ENCODE measurements at regions not wholly inside any gene's neighbourhood (a gene's known extent, or its start where the extent isn't known, plus 50 kb on each side); places are given as distances from the start of the nearest gene placed in this dataset.
"Not testable (repeated sequence)": the region's sequence is repeated elsewhere in the genome, so short reads cannot be mapped to it uniquely, and the experiment has no call there.

DNA sequence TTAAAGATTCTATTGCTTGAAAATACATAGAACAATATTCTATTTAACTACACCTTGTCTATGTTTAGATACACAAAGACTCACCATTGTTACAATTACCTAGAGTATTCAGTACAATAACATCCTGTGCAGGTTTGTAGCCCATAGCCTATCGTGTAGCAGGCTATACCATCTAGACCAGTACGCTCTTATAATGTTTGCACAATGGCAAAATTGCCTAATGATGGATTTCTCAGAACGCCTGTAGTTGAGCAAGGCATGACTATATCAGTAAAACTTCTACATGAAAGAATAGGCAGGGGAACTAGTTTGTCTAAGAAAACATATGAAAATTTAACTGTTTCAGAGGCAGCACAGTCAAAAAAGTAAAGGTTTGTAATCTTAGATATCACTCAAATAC, 375.9 kb downstream of the DAD1 start:
- DNase-seq (ENCODE audit: low read depth) = no peak

DNA sequence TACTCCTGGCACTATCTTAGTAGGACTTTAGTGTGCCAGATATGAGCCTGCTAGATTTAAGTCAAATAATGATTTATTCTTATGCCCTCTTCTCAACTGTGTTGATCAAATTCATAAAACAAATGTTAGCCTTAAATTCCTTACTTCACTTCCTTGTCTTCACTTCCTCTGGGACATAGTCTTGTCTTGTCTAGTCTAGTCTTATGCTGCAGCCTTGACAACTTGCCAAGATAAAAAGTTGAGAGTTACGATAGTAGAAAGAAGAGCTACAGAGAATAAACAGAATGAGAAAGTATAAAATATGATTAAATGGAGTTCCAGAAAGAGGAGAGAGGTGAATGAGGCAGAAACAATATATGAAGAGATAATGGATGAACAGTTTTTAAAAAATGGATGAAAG, 378.1 kb downstream of the DAD1 start:
- no peak for DNase-seq (ENCODE audit: low read depth)

DNA sequence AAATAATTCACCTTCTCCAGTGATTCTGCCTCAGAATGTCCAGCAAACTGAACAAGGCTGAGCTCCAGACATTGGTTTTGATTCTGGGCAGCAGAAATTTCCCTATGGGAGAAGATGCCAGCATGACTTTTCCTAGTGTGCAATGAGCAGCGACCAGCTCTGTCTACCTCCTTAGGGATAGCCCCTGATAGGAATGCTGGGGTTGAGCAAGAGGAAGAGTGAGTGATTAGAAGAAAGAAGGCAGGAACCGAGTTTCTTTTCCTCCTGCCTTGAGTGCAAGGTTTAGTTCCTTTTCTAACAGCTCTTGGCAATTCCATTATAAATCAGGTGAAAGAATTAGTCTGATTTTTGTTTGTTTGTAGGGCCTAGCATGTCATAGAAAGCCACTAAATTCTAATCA, 379.0 kb downstream of the DAD1 start:
- DNase-seq (ENCODE audit: low read depth) = no peak

DNA sequence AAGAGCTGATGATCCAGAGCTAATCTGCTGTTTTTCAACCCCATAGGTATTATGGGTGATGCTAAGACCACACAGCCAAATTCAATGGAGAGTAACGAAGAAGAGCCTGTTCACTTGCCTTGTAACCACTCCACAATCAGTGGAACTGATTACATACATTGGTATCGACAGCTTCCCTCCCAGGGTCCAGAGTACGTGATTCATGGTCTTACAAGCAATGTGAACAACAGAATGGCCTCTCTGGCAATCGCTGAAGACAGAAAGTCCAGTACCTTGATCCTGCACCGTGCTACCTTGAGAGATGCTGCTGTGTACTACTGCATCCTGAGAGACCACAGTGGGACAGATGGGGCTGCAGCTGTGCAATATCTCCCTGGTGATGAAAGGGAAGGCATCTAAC, 386.0 kb downstream of the DAD1 start:
- DNase-seq (ENCODE audit: low read depth) = no peak

DNA sequence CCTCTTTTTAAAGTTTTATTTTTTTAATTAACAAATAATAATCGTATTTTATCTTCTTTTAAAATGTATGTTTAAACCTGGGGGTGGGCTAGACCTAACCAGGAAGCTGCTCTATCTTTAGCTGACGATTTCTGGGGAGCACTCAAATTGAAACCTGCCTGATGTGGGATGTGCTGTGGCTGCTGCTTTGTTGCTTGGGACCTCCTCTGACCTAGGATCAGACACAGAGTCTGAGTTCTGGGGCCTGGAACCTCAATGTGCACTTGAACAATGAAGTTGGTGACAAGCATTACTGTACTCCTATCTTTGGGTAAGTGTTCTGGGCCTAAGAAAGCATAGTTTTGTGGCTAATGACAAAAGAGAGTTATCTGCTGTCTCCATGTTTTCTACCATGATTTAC, 386.7 kb downstream of the DAD1 start:
- DNase-seq (ENCODE audit: low read depth) = no peak

DNA sequence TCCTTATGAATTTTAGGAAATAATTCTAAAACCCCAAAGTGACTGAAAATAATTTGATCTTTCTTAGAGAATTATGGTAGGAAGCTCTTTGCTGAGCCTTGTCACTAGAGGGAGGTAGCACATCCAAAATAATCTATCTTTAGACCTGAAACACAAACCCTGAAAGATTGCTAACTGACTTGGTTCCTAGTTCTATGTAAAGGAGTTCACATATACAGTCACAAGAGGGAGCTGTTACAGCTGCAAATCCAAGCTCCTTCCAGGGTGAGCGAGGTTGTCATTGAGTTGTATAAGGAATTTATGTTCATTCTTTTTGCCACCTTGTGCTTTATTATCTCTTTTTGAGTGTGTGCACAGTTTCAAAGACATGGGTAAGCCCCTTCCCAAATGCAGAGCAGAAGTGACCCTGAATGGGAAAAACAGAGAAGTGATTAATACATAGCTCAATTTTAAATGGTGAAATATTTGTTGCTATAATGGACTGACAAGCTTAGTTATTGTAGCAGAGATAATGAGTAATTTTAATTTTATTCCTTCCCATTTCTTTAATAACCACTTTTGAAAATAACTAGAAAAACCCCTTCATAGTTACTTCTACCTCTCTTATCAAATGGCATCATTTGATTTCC, 387.9 kb downstream of the DAD1 start:
- DNase-seq (ENCODE audit: low read depth) = peak; percentile 29

DNA sequence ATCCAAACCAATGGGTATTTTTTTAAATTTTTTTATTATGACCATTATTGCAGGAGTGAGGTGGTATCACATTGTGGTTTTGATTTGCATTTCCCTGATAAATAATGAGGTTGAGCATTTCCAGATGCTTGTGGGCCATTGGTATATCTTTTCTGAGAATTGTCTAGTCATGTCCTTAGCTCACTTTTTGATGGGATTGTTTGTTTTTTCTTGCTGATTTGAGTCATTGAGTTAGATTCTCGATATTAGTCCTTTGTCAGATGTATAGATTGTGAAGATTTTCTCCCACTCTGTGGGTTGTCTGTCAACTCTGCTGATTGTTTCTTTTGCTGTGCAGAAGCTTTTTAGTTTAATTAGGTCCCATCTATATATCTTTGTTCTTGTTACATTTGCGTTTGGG, 388.9 kb downstream of the DAD1 start:
- not testable (repeated sequence) for DNase-seq (ENCODE audit: low read depth)

DNA sequence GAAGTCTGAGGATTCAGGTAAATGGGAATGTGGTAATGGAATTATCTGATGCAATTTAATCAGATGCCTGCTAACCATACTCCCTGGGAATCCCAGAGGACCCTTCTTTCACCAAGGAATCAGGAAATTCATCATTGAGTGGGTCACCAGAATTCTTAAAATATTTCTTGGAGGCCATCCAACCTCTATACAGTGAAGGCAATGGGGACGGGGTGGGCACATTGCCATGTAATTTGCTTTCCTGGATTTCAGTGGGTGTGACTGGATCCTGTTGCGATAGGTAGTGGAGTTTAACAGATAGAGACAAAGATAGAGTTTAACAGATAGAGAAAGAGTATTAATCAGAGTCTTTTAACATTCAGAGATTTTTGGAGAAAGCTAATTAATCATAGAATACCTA, 394.4 kb downstream of the DAD1 start:
- DNase-seq (ENCODE audit: low read depth) = no peak

DNA sequence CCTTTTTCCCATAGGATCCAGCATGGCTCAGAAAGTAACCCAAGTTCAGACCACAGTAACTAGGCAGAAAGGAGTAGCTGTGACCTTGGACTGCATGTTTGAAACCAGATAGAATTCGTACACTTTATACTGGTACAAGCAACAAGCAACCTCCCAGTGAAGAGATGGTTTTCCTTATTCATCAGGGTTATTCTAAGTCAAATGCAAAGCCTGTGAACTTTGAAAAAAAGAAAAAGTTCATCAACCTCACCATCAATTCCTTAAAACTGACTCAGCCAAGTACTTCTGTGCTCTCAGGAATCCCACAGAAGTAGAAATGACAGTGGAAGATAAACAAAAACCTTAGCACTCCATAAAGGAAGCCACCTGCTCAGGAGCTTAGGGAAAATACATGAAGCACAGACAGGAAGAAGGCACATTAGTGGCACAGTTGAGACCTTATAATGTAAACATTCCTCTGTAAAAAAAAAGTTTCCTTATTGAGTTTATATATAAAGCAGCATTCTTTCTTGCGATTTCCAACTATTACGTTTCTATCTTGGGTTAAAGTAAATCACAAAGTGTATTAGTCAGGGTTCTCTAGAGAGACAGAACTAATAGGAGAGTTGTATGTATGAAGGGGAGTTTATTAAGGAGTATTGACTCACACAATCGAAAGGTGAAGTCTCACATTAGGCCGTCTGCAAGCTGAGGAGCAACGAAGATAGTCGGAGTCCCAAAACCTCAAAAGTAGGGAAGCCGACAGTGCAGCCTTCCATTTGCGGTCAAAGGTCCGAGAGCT, 398.4 kb downstream of the DAD1 start:
- DNase-seq (ENCODE audit: low read depth) = no peak

DNA sequence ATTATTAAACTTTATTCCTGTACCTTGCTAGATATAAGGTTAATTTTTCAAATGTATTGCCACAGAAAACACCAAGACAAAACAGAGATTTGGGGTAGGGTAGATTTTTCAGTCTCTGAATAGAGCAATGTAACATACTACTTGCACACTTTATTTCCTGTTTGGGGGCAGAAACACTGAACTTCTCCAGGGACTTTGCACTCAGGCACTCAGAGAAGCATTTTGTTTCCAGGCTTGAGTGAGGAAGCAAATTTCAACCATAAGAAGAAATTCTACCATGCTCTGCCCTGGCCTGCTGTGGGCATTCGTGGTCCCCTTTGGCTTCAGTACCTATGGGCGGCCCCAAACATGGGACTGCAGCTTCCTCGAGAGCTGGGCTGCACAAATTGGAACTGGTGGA, 399.1 kb downstream of the DAD1 start:
- DNase-seq (ENCODE audit: low read depth) = no peak

DNA sequence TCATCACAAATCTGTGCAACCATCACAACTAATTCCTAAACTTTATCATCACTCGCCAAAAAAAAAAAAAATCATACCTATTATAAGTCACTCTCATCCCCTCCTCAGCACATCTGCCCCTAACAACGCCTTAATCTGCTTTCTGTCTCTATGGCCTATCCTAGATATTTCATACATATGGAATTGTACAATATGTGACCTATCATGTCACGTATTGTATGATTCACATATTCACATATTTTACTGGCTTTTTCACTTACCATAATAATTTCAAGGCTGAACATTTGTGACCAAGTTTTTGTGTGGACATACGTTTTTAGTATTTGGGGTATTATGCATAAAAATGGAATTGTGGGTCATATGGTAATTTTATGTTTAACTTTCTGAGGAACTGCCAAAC, 400.7 kb downstream of the DAD1 start:
- no peak for DNase-seq (ENCODE audit: low read depth)

DNA sequence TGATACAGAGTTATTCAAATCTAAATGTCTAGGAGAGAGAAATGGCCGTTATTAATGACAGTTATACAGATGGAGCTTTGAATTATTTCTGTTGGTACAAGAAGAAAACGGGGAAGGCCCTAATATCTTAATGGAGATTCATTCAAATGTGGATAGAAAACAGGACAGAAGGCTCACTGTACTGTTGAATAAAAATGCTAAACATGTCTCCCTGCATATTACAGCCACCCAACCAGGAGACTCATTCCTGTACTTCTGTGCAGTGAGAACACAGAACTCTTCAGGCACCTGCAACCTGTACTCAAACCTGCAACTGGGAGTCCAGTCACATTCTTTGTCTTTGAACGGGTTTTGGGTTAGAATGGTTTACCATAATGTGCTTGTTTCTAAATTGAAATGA, 403.2 kb downstream of the DAD1 start:
- DNase-seq (ENCODE audit: low read depth) = no peak

DNA sequence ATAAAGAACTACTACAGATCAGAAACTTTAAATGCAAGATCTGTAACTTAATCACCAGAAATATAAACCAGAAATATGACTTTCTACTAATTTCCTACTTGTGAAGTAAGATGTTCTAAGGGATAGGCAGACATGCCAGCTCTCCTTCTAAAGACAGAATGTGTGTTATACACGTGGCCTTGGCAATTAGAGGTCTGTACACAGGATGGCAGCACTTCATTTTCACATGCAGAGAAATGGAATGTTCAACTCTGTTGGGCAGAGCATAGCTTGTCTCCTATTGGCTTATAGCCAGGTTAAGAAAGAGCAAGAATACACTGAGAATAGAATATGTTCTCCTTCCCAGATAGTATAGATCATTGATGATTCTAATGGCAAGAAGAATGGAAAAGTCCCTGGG, 403.8 kb downstream of the DAD1 start:
- peak; percentile 5 for DNase-seq (ENCODE audit: low read depth)

DNA sequence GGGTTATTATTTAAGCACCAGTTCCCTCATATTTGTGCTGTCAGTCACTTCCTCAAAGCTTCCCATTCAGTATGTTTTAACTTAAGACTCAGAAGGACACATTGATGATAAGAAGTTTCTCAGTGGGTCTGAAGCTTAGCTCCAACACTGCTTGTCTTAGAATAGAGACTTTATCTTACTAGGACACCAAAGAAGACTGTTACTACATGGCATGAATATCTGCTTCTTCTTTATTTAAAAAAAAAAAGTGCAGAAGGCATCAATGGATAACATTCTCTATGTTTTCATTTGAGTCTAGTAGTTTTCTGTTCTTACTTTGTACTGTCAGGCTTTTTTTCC, 404.2 kb downstream of the DAD1 start:
- DNase-seq (ENCODE audit: low read depth) = no peak

DNA sequence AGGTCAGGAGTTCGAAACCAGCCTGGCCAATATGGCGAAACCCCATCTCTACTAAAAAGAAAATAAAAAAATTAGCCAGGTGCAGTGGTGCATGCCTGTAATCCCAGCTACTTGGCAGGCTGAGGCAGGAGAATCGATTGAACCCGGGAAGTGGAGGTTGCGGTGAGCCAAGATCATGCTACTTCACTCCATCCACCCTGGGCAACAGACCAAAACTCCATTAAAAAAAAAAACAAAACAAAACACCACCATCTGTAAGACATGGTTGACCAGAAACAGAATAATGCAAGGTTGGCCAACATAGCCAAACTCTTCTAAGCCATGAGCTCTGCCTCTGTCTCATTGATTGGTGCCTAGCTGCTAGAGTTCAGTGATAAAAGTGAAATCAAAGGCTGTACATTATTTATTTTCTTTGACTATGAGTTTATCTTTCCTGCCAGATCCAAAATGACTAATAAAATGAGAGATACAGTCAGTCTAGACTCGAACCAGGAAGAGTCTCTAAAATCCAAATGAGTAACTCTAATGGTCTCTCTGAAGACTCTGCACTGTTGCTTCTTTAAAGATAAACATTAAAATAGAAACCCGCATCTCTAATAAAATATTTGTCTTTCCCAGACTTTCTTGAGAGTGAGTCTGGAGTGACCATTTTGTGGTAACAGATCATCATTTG, 404.7 kb downstream of the DAD1 start:
- DNase-seq (ENCODE audit: low read depth) = no peak

DNA sequence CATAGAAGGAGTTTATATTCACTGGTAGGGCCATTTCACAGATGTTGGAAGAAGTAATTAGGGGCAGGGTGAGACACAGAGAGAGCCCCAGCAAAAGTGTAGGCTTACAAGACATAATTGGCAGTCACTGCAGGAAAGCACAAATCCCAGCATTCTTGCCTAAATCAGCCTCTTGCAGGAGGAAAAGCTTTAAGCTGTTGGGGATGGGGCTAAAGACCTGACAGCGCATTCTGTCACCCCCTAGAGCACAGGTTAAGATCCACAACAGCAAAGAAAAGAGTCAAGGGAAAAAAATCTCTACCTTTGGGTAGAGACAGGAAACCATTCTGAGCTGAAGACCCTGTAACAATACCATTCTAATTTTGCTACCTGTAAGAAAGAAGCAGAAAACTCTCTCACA, 409.0 kb downstream of the DAD1 start:
- no peak for DNase-seq (ENCODE audit: low read depth)

DNA sequence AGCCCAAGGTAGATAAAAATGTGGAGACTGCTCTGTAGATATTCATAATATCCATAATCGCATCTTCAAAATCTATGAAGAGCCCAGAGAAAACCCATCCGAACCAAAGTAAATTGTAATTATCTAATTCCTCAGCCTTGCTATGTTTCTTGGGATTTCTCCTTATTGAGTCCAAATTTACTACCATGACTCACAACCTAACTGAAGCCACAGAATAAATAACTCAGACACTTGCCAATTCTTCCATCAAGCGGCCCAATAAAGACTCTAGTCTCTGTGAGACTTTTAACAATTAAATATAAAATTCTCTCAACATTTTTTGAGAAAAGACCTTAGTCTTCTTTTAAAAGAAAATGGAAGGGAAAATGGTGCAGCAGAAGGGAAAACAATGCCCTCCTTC, 409.8 kb downstream of the DAD1 start:
- peak; percentile 17 for DNase-seq (ENCODE audit: low read depth)

DNA sequence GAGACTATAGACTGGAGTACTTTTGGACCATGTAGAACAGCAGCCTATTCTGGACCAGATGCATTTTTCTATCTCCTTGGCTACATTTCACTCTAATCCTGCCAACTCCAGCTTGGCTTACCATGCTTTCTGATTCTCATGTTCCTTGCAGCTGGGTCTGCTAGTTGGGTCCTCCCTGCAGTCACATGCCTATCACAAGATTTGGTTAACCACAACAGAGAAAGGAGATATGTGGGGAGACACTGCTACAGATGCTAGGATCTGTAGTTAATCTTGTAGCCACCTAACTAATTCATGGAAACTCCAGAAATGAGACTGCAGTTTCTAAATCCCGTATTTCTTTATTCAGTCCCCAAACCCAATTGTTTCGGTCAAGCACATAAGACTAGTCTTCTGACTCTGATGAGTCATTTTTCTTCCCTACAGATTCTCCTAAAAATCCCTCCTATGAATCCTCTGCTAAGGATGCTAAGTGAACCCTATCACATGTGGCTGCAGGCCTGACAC, 410.6 kb downstream of the DAD1 start:
- peak; percentile 59 for DNase-seq (ENCODE audit: low read depth)

DNA sequence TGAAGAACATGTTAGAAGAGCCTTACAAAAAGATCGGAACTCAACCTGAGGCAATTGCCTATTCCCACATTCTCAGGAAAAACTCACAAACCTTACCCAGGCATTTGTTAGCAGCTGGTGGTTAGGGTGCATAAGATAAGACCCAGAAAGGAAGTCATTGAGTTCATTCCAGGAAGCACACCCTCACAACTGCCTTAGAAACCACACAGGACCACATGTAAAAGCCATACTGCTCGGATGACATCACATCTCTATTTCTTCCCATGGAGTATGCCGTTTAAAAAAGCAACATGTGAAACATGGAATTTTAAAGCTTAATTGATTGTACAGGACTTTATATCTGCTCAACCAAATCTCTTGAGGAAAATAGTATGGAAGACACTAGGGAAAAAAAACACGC, 411.2 kb downstream of the DAD1 start:
- peak; percentile 28 for DNase-seq (ENCODE audit: low read depth)

DNA sequence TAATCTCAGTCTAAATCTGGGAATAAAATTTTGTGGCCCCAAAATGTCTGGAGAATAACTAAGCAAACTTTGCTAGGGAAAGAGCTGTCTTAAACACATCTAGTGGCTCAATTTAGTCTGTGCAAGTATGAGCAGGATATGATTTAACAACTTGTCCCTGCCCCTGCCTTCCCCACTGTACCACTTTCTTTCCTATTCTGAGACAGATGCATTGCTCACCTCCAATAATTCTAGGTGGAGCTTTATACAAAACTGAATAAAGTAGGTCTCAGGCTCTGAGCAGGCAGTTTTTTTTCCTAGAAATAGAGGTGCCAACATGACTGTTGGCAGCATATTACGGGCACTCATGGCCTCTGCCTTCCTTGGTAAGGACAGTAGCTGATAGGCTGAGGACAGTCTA, 412.1 kb downstream of the DAD1 start:
- DNase-seq (ENCODE audit: low read depth) = no peak

DNA sequence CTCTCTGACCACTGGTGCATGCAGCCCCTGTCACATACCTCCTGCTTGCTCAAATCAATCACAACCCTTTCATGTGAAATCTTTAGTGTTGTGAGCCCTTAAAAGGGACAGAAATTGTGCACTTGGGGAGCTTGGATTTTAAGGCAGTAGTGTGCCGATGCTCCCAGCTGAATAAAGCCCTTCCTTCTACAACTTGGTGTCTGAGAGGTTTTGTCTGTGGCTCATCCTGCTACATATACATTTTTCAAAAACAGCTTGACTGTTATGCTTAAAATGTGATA, 413.8 kb downstream of the DAD1 start:
- not testable (repeated sequence) for DNase-seq (ENCODE audit: low read depth)

DNA sequence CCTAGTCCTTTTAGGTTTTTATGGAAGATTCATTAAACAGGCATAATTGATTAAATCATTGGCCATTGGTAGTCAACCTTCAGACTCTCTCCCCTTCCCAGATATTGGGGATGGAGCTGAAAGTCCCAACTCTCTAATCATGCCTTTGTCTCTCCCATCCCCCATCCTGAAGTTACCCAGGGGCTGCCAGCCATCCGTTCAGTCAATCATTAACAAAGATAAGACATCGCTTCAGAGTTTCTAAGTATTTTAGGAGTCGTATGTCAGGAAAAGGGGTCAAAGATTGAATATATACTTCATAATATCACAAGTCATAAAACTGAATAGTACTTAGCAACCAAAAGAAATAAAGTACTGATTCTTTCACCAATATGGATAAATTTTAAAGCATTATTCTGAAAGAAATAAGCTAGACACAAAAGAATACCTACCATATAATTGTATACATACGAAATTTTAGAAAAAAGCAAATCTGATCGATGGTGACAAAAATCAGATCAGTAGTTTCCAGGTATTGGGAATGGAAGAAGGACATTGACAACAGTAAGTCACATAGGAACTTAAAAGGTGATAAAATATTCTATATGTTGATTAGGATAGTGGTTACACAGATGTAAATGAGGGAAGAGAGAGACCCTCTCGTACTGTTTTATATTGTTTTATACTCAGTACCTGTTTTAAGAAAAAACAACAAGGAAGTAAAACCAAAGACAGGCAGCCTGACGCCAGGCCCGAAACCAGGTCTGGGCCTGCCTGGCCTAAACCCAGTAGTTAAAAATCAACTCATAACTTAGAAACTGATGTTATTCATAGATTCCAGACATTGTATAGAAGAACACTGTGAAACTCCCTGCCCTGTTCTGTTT, 414.4 kb downstream of the DAD1 start:
- no peak for DNase-seq (ENCODE audit: low read depth)

Measured in myocyte (in vitro differentiated cells).